HCEC 1CT (cell line): ENCODE measurements at regions not wholly inside any gene's neighbourhood (a gene's known extent, or its start where the extent isn't known, plus 50 kb on each side); places are given as distances from the start of the nearest gene placed in this dataset.

ENCODE experiments used
- DNase-seq: peaks from one replicate; pipeline ENCODE4 v3.0.0-alpha.2; 2017

DNA sequence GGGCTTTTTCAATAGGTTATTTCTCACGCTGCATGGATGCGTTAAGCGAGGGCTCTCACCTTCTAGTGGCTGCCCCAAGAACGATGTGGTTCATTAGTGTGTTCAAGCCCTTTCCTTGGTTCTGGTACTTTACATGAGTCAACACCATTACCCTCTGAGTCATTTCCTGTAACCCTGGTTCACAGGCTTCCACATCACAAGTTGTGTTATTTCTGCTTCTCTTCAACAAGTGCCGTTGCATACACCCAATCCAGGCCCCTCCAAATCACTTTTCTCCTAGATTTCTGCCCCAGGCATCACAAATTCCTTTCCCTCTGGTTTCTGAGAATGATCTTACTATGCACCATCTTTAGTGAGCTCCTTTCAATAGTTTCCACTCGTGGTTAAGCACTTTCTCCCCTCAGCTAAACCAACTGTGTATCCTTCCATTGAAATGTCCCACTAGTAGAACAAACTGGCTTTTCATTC lies 69.5 kb upstream of the RAD23B start:
- peak; percentile 97 for DNase-seq

DNA sequence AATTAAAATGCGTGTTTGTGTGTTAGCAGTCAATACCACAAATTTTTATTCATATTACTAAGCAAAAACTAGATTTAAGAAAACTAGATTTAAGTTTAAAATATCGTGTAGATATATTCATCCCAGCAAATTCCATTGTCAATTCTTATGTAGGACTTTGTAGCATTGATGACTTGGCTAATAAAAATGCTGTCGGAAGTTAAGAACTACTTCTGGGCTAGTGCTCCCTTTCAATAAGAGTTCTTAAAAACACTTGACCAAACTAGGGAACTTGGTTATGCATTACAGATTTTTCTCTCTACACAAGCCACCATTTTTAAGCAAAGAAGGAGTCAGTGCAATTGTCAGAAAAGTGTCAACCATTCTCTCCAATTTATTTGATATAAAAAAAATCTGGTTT lies 68.7 kb upstream of the RAD23B start:
- DNase-seq: no peak

DNA sequence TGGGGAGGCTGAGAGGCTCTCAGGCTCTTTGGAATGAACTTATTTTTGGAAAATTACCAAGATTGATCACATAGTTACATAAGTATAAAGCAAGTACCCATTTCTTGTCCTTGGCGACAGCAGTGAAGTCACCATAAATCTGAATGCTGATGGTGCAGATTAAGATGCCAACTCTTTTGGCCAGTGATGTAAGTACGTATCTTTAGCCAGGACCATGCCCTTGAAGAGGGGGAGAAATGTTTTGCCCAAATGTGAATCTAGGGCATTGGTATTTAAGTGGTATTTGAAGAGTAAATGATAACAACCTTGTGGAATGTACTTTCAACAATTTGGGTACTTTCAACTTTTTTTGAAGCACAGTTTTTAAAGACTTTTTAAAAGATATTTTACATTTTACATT lies 68.2 kb upstream of the RAD23B start:
- peak; percentile 54 for DNase-seq

DNA sequence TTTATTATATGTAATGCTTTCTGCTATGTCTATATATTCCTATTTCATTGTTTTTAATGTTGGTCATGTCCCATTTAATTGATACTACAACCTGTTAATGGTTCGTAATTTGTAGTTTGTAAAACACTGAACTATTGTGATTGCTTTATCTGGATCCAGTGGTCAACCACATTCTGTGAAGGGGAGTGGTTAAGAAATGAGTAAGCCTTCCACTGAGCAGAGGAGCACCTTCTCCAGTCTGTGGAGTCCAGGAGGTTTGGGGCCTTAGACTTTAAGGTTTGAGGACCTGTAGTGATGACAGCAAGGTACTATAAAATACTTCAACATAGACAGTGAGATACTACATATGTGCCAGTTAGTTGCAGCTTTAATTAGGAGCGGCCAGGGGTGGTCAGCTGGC lies 67.7 kb upstream of the RAD23B start:
- peak; percentile 43 for DNase-seq

DNA sequence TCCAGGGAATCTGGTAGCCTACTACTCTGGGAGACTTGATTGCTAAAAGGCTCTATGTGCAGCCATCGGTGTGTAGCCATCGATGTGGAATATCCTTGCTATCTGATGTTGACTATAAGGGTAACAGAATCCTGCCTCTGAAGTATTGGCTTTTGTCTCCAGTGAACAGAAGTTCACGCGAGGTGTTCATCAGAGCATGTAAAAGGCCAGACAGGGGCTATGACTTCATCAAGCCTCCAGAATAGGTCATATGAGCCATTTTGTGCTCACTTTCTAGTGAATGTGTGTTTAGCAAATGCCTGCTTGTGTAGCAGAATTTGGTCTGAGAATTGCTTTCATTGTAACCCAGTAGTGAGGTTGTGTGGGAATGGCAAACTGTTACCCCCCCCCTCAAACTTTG lies 66.8 kb upstream of the RAD23B start:
- DNase-seq: no peak

DNA sequence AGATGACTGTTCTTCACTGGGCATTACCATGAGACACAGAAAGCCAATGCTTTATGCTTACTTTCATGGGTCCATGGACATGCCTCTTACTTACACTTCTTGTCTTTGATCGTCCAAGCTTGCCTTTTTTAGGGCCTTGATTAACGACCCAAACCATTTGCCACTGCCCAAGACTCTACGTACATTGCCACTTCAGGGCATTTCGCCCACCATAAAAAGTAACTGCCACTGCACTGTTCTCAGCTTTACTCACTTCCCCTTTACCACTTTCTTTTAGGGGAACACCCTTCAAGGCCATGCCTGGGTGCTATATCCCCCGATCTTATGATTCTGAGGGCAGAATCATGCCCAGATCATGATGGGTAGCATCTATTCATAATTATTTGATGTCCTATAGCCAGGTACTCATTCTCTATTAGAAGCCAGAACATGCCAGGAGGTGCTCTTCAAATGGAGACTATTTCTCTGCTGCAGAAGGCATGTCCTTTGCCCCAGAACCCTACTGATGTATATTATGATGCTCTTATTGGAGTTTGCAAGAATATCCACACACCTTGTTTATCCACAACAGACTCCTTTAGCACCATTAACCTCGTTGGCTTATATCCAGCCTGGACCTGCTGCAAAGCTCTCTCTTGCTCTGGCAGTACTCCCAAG lies 64.1 kb upstream of the RAD23B start:
- no peak for DNase-seq

DNA sequence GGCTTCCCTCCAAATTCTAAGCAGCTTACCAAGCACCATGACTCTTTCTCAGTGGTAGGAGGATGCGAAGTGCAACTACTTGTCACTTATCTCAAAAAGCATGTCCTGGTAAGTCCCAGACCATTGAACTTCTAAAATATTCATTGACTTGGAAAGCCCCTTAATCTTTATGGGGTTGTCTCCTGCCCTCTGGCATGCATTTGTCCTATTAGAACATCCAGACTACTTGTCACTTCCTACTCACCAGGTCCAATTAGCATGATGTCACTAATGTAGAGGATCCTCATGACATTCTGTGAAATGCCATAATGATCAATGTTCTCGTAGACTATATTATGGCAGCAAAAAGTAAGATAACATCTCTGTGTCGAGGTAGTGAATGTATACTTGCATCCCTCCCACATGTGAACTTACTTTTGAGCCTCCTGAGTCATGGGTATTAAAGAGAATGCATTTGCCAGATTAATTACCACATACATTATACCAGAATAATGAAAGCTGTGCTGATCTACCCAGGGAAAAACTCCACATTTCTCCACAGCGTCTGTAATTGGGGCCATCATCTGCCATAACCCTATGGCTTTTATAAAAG lies 63.5 kb upstream of the RAD23B start:
- DNase-seq: no peak

DNA sequence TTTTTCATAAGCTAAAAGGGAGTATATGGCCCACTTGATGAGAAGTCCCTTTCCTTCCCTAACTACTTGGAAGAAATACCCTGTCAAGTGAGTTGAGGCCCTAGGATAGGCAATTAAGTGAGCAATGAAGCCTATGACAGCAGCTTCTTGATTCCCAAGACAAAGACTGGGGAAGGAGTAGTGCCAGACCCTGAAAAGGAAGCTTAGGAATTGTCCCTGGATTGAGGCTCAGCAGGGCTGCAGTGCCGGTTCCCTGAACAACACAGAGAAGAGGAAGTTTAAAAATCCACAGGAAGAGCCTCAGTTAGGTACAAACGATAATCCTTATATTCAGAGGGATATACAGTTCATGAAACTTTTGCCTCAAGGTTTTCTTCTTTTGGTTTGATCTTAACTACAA lies 61.8 kb upstream of the RAD23B start:
- DNase-seq: no peak

DNA sequence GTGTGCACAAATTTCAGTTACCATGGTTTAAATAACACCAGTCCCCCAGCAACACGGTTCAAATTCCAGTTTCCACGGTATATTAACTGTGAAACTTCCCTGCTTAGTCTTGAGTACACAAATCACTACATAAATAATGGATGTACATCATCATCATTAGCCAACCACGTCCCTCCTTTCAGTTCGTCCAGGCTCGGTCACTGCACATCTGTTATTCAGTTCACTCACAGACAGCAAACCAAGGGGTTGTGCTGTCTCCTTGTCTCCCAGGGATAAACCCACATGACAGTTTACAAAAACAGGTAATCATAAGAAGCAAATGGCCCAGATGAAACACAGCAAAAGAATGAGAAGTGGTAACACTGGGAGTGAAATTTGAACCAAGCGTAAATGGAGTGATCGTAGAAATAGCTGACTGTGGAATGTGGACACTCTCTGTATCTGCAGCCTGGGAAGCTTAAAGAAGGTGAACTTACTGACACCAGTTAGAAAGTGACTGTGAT lies 61.0 kb upstream of the RAD23B start:
- peak; percentile 58 for DNase-seq

DNA sequence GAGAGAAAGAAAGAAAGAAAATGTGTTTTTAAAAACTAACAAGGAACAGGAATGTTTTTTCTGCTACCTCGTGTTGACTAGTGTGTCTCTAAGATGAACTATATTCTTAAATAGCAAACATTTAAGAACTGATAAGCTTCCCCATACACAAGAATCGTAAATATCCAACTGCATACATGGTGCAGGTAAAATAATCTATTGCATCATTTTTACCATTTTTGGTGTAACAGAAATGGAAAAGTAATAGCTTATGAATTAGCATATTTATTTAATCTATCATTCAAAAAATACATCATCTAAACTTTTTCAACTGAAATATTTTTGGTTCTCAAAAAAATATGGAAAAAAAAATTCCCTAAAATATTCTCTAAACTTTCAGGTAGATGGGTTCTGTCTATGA lies 59.7 kb upstream of the RAD23B start:
- DNase-seq: no peak

DNA sequence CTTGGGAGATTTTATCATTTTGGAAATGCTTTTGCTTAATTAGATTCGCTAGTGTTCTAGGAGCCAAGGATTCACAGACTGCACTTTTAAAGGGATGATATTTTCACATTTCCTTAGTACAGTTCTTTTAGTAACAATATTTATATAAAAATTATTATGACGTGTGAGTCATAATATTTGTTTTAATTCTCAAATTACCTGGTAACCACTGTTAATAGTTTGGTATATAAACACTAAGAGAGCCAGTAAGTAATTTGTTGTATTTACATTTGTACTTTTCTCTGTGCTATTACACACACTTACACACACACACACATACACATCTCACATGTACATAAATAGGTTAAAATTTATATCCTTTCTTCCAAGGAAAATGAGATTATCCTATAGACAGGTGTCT lies 58.8 kb upstream of the RAD23B start:
- no peak for DNase-seq

DNA sequence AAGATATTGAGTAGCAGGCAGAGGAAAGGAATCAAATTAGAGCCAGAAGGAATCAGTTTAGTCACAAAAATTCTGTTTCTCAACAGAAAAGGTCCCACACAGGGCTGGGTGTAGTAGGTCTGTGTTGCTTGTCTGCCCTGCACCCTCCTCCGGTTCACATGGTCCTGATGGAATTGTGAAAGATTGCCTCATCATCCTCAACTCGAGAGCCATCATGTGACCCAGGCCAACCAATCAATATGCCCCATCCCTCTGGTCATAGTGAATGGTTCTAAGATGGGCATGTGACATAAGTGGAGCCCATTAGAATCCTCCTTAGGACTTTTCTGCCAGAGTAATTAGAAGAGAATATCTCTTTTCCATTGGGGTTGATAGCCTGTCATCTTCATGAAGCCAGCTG lies 56.7 kb upstream of the RAD23B start:
- no peak for DNase-seq

DNA sequence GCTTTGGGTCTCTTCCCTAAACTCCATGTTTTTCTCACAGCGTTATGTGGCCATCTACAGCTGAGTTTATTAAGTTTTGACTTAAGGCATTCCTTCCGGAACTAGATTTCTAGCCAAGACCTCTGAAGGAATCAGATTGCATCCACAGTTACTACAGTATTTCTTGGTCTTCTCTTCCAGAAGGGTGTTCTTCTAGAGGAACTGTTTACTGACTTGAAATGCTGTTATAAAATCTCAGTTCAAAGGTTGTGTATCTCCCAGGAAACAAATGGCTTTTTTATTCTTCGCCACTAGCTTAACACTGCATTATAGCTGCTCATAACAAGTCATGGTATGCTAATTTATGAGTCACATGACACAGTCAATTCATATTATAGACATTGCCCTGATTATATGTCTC lies 55.3 kb upstream of the RAD23B start:
- peak; percentile 32 for DNase-seq

DNA sequence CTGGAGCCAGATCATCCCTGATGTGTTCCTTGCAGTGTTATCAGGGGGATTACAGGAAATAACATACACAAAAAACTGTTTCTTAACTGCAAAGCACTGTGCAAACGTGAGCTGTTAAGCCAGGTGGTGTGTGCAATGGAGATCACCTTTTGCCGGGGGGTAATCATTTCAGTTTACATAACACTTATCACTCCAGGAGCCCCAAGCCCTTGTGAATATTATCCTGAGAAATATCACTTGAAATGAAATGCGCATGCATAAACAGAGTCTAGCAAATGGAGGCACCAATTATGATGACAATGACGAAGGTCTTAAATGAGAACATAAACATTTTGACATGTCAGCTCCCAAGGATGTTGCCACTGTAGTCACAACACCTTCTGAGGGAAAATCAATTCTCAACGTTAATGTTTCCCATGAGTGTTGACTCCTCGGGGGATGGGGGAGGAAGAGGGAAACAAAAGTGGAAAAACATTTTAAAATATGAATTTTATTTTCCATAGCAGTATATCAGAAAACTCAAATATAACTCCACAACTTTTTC lies 54.5 kb upstream of the RAD23B start:
- no peak for DNase-seq

DNA sequence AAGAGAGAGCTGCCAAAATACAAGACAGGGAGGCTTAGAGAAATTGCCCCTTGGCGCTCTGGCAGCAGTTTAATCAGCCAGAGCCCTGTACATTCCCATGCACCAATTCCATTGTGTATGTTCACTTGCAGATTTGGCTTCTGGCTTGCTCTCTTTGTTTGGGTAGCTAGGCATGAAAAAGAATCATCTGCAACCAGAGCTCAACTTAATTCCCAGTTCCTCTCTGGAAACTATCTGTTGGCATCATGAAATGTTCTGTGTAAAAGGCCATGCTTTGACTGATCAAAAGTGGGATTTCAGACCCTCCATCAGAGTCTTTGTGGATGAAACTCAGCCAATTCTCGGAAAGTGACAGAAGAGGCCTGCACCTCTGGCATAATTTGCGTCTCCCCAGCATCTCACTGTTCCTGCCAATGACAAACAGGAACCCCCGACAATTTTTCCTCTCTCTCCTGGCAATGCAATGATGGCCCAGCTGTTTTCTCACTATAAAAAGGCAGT lies 53.8 kb upstream of the RAD23B start:
- no peak for DNase-seq
